ENCODE measurements at regions not wholly inside any gene's neighbourhood (a gene's known extent, or its start where the extent isn't known, plus 50 kb on each side); places are given as distances from the start of the nearest gene placed in this dataset.

GRCh38 chr9:135184181-135185053 lies 96.9 kb downstream of the OLFM1 start:
- no peak for DNase-seq (ENCODE audit: extremely low spot score)
- ChIA-PET POLR2A (no interaction called here), CTCF (no interaction called here)
- TF ChIP-seq BHLHE40 (IDR thresholded peaks at IDR 0.05; ENCODE audit: borderline replicate concordance) = no peak
- no peak for TF ChIP-seq FOXK2 (IDR thresholded peaks at IDR 0.05)
- no peak for TF ChIP-seq NFRKB (IDR thresholded peaks at IDR 0.05)
- no peak for TF ChIP-seq CTBP1 (IDR thresholded peaks at IDR 0.05; ENCODE audit: borderline replicate concordance)
- TF ChIP-seq SUZ12 (IDR thresholded peaks at IDR 0.05) = no peak
- no peak for TF ChIP-seq FOXM1 (IDR thresholded peaks at IDR 0.05; ENCODE audit: borderline replicate concordance)
- TF ChIP-seq ELF4 (IDR thresholded peaks at IDR 0.05) = no peak
- no peak for TF ChIP-seq LEF1 (IDR thresholded peaks at IDR 0.05; ENCODE audit: borderline replicate concordance)
- no peak for TF ChIP-seq SP1 (IDR thresholded peaks at IDR 0.05)
- TF ChIP-seq ZNF384 (IDR thresholded peaks at IDR 0.05) = no peak
- no peak for TF ChIP-seq FOXA1 (IDR thresholded peaks at IDR 0.05)
- TF ChIP-seq, protein P1, sequence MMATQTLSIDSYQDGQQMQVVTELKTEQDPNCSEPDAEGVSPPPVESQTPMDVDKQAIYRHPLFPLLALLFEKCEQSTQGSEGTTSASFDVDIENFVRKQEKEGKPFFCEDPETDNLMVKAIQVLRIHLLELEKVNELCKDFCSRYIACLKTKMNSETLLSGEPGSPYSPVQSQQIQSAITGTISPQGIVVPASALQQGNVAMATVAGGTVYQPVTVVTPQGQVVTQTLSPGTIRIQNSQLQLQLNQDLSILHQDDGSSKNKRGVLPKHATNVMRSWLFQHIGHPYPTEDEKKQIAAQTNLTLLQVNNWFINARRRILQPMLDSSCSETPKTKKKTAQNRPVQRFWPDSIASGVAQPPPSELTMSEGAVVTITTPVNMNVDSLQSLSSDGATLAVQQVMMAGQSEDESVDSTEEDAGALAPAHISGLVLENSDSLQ (IDR thresholded peaks at IDR 0.05) = no peak

GRCh38 chr9:135185060-135185459 lies 97.6 kb downstream of the OLFM1 start:
- no peak for DNase-seq (ENCODE audit: extremely low spot score)
- ChIA-PET CTCF (no interaction called here), POLR2A (no interaction called here)
- no peak for TF ChIP-seq HDGF (IDR thresholded peaks at IDR 0.05; ENCODE audit: borderline replicate concordance)
- TF ChIP-seq TARDBP (IDR thresholded peaks at IDR 0.05) = no peak
- TF ChIP-seq, protein P1 (IDR thresholded peaks at IDR 0.05) = no peak
- no peak for TF ChIP-seq FOXA1 (IDR thresholded peaks at IDR 0.05)
- TF ChIP-seq CTBP1 (IDR thresholded peaks at IDR 0.05; ENCODE audit: borderline replicate concordance) = no peak
- TF ChIP-seq BHLHE40 (IDR thresholded peaks at IDR 0.05; ENCODE audit: borderline replicate concordance) = no peak
- TF ChIP-seq SUZ12 (IDR thresholded peaks at IDR 0.05) = no peak

DNA sequence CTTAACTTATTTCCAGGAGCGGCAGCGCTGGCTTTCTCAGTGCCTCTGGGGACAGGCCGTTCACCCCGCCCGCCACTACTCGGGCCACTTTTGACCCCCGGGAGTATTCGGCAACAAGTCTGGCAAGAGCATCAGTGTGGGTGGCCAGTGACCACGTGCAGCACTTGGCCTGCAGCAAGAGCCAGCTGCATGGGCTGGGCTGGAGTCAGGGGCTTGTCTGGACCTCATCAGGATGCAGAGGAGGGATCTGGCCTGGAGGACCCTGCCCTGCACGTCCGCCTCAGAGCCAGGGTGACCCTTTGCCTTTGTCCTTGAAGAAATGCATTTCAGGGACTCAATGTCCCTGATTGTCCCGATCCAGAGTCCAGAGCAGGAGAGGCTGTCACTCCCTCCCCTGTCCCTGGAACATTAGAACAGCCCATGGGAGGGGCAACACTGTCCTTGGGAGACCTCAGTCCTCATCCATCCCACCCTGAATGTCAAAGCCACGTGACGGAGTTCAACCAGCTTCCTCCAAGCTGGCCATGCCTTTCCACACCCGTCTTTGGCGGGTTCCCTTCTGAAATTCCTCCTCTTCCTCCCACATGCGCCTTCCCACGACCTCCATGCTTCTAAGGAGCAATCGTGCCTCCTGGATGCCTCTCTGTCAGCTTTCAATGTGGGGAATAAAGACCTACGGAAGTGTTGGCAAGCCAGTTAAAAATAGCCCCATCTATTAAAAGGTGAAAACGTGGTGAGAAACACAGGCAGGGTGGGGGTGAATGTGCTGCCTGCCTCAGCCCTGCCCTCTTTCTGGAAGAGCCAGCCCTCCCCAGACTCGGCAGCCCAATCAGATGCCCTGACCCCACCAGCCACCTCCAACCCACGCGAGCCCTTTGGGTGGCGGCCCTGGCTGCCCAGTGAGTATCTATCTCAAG lies 99.0 kb downstream of the OLFM1 start:
- DNase-seq (ENCODE audit: extremely low spot score) = no peak
- ChIA-PET POLR2A (no interaction called here), CTCF (no interaction called here)
- TF ChIP-seq FOXM1 (IDR thresholded peaks at IDR 0.05; ENCODE audit: borderline replicate concordance) (no peak), ELF4 (IDR thresholded peaks at IDR 0.05) (no peak), LEF1 (IDR thresholded peaks at IDR 0.05; ENCODE audit: borderline replicate concordance) (no peak), NFRKB (IDR thresholded peaks at IDR 0.05) (no peak), ZNF384 (IDR thresholded peaks at IDR 0.05) (no peak), HDGF (IDR thresholded peaks at IDR 0.05; ENCODE audit: borderline replicate concordance) (no peak), TARDBP (IDR thresholded peaks at IDR 0.05) (no peak), SUZ12 (IDR thresholded peaks at IDR 0.05) (no peak), ARNT (IDR thresholded peaks at IDR 0.05) (no peak), FOXK2 (IDR thresholded peaks at IDR 0.05) (no peak), L3MBTL2 (conservative IDR thresholded peaks at IDR 0.05) (no peak), CTBP1 (IDR thresholded peaks at IDR 0.05; ENCODE audit: borderline replicate concordance) (no peak), FOXA1 (IDR thresholded peaks at IDR 0.05) (no peak), SP1 (IDR thresholded peaks at IDR 0.05) (no peak), BHLHE40 (IDR thresholded peaks at IDR 0.05; ENCODE audit: borderline replicate concordance) (no peak)
- TF ChIP-seq, protein P1 (IDR thresholded peaks at IDR 0.05) = no peak

- CTCF ChIA-PET = no interaction called here
- no peak for DNase-seq (ENCODE audit: extremely low spot score)
- POLR2A ChIA-PET = no interaction called here
- TF ChIP-seq LEF1 (IDR thresholded peaks at IDR 0.05; ENCODE audit: borderline replicate concordance) (no peak), ELF4 (IDR thresholded peaks at IDR 0.05) (no peak), FOXA1 (IDR thresholded peaks at IDR 0.05) (no peak), ARNT (IDR thresholded peaks at IDR 0.05) (no peak), HDGF (IDR thresholded peaks at IDR 0.05; ENCODE audit: borderline replicate concordance) (no peak), CTBP1 (IDR thresholded peaks at IDR 0.05; ENCODE audit: borderline replicate concordance) (no peak), SUZ12 (IDR thresholded peaks at IDR 0.05) (no peak), NFRKB (IDR thresholded peaks at IDR 0.05) (no peak), FOXK2 (IDR thresholded peaks at IDR 0.05) (no peak), ZNF384 (IDR thresholded peaks at IDR 0.05) (no peak), TARDBP (IDR thresholded peaks at IDR 0.05) (no peak), FOXM1 (IDR thresholded peaks at IDR 0.05; ENCODE audit: borderline replicate concordance) (no peak), L3MBTL2 (conservative IDR thresholded peaks at IDR 0.05) (no peak)
- TF ChIP-seq, protein P1 (IDR thresholded peaks at IDR 0.05) = no peak
These were observed 99.9 kb downstream of the OLFM1 start for GRCh38 chr9:135187365-135187764.

- ChIA-PET CTCF (no interaction called here), POLR2A (no interaction called here)
- TF ChIP-seq CTBP1 (IDR thresholded peaks at IDR 0.05; ENCODE audit: borderline replicate concordance) (no peak), ZNF384 (IDR thresholded peaks at IDR 0.05) (no peak), FOXA1 (IDR thresholded peaks at IDR 0.05) (no peak), FOXK2 (IDR thresholded peaks at IDR 0.05) (no peak), FOXM1 (IDR thresholded peaks at IDR 0.05; ENCODE audit: borderline replicate concordance) (no peak), HDGF (IDR thresholded peaks at IDR 0.05; ENCODE audit: borderline replicate concordance) (no peak), NFRKB (IDR thresholded peaks at IDR 0.05) (no peak), LEF1 (IDR thresholded peaks at IDR 0.05; ENCODE audit: borderline replicate concordance) (no peak), BHLHE40 (IDR thresholded peaks at IDR 0.05; ENCODE audit: borderline replicate concordance) (no peak)
- TF ChIP-seq, protein P1 (IDR thresholded peaks at IDR 0.05) = no peak
- DNase-seq (ENCODE audit: extremely low spot score) = no peak
These were observed 101.2 kb downstream of the OLFM1 start for GRCh38 chr9:135188681-135189151.

Measured in HEK293T (cell line).